NCI-H460 (cell line): ENCODE measurements at regions not wholly inside any gene's neighbourhood (a gene's known extent, or its start where the extent isn't known, plus 50 kb on each side); places are given as distances from the start of the nearest gene placed in this dataset.
"Not testable (repeated sequence)": the region's sequence is repeated elsewhere in the genome, so short reads cannot be mapped to it uniquely, and the experiment has no call there.

Source experiments
- DNase-seq: peaks from one replicate; pipeline ENCODE4 v3.0.0-alpha.2; 2016; ENCODE audit warnings: low read depth; ENCODE audit errors: extremely low read depth

DNA sequence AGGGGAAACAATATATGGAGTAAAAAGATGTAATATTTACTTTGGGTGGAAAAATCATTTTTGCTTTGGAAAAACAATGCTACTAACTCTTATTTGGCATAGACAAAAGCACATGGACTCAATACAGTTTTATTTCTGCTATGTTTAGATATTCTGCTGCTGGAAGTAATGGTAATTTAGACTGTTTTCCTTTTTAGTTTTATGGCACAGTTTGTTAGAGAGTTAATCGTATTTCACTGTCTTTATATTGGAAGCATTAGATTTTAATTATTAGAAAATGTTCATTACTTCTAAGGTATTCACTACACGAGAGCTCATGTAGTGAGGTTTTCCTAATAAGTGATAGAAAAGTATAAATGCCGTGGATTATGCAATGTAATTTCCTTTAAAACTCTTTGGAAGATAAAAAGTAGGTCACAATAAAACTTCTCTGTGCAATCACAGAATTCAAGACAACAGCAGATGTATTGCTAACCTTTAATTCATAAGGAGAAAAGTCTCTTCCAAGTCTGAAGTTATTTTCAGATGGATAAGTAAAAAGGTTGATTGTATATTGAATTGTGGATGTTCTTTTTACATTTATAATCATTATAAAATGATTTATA lies 851.8 kb downstream of the TMTC2 start:
- DNase-seq = no peak

DNA sequence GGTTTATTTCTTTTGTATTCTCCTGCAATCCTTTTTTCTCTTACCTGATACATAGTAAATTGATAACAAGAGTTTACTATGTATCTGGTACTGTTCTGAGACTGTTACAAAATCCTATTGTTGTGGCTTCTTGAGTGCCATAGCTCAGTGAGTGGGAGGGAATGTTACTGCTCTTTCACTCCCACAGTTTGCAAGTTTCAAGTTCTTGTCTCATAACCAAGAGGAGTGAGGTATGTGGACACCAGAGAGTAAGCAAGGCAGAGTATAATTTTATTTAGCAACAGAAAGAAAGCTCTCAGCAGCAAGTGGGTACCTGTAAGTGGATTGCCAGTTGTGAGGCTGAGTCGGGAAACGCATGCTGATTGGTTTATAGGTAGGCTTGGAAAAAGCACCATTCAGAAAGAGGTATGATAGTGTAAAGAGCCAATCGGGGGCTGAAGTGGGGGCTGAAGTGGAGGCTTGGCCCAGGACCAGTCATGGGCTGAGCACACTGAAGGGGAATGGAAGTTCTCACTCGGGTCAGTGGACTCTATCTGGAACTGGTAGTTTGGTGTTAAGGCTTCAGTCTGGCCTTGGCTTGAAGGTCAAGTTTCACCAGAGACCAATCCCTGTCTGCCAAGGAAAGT lies 850.8 kb downstream of the TMTC2 start:
- DNase-seq = no peak

DNA sequence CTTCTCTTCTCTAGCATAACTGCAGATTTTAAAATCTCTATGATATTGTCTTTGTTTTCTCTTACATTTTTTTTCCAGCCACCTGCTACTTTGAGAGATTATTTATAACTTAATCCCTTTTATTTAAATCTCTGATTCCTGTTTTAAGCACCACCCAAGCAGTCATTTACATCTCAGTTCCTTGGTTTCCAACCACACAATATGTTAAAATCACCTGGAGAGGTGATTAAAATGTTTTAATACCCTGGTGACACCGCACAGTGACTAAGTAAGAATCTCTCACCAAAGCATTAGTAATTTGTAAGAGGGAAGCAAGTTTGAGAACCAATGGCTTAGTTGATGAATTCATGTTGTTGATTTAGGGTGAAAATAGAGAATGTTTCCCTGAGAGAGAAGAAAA lies 849.8 kb downstream of the TMTC2 start:
- no peak for DNase-seq

DNA sequence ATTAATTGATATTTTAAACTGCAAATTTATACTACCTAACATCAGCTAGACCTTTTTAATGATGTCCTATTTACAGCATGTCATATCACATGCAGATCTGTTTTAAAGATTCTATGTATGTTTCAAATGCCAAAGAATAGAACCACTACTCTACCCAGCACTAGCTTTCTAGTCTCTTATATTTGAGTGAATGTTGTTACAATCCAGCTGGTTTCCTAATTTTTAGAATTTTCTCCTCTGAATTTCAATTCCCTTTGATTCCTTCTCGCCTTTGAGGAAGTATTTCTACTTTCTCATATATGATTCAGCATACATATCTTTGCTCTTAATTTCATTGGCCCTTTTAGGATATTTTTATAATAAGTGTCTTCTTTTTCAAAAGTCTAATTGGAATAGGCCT lies 841.9 kb downstream of the TMTC2 start:
- DNase-seq = no peak

DNA sequence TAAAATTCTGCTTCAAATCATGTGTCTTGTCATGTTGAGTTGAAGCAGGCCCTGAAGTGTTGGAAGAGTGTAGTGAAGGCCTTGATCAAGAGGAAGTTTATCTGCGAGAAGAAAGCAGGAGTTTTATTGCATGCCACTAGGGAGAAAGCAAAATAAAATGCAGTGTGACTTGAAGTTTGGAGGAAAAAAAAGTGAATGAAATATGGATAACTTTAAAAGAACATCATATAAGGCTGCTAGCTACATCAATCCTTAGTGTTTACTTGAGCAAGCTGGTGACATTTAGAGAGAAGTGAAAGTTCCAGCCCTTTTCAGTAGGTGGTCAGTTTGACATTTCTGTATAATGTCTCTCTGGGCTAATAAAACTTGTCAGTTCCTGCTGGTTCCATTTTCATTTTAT lies 841.1 kb downstream of the TMTC2 start:
- no peak for DNase-seq

DNA sequence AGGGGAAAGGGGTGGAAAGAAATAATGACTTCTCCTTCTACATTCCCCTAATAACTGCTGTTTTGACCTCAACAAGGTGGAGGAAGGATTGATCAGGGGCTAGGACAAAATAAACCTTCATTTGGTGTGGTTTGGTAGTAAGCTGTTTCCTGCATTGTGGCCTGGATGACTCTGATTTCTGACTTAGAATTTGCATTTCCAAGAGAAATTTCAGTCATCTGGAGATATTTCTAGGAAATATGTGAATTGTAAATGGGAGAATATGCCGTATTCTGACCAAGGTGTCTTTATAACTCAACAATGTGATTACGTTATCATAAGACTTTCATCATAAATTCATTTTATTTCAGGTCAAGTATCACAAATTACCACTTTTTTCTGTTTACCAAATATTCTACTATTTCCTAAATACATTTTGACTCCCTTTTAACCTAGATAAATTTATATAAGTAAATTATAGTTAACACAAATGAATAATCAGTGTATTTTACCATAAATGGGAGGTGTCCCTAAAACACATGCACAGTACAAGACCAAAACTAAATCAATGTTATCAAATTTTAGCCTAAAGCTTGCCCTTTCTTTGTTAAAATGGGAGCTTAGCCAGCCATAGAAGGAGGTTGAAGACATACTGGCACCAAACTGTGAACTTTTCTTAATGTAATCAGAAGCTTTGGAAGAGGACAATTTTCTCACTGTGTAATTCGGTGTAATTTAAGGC lies 828.8 kb downstream of the TMTC2 start:
- no peak for DNase-seq

DNA sequence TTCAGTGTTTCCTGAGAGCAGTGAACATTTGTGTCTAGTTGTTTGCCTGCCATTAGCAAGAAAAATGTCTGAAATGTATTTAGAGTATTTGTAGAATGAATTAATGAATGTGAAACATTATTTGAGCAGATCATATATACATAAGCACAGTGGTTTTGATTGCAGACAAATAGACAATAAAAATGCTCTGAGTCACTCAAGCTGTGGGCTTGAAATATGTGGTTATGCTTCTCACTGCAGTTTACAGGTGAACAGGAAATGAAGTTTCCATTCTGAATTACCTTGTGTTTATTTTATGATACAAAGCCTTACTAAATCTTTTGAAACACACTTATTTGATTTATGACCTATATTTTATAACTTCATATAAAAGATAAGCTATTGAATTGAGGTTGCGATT lies 827.7 kb downstream of the TMTC2 start:
- DNase-seq = no peak

DNA sequence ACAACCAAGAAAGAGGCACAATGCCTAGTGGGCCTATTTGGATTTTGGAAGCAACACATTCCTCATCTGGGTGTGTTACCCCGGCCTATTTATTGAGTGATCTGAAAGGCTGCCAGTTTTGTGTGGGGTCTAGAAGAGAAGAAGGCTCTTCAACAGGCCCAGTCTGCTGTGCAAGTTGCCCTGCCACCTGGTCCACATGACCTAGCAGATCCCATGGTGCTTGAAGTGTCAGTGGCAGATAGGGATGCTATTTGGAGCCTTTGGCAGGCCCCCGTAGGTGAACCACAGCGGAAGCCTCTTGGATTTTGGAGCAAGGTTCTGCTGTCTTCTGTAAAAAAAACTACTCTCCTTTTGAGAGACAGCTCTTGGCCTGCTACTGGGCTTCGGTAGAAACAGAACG lies 820.1 kb downstream of the TMTC2 start:
- DNase-seq = no peak

DNA sequence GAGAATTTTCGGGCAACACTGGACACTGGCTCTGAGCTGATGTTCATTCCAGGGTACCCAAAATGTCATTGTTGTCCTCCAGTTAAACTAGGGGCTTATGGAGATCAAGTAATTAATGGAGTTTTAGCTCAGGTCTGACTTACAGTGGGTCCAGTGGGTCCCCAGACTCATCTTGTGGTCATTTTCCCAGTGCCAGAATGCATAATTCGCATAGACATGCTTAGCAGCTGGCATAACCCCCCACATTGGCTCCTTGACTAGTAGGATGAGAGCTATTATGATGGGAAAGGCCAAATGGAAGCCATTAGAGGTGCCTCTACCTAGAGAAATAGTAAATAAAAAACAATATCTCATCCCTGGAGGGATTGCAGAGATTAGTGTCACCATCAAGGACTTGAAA lies 818.9 kb downstream of the TMTC2 start:
- DNase-seq = no peak

DNA sequence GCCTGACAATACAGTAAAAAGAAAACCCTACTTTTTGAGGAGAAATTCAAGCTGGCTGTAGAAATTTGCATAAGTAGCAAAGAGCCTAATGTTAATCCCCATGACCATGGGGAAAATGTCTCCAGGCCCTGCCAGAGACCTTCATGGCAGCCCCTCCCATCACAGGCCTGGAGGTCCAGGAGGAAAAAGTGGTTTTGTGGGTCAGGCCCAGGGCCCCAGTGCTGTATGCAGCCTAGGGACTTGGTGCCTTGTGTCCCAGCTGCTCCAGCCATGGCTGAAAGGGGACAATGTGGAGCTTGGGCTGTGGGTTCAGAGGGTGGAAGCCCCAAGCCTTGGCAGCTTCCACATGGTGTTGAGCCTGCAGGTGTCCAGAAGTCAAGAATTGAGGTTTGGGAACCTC lies 813.2 kb downstream of the TMTC2 start:
- not testable (repeated sequence) for DNase-seq

DNA sequence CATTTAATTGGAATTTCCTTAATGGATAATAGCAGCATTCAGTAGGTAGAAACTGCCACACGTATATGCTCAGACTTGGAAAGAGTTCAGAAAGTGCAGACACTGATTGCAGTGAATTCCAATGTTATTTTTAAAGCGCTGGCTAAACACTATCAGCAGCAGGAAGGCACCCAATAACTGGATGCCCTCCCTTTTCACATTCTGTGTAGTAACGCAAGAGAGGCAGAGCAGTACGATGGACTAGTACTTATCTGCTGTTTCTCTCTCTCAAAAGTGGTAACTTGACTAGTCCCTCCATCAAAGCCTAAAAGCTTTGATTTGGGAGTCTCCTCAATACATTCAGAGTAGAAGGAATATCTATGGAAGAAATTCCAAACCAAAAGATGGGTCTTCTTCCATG lies 791.0 kb downstream of the TMTC2 start:
- DNase-seq = no peak

DNA sequence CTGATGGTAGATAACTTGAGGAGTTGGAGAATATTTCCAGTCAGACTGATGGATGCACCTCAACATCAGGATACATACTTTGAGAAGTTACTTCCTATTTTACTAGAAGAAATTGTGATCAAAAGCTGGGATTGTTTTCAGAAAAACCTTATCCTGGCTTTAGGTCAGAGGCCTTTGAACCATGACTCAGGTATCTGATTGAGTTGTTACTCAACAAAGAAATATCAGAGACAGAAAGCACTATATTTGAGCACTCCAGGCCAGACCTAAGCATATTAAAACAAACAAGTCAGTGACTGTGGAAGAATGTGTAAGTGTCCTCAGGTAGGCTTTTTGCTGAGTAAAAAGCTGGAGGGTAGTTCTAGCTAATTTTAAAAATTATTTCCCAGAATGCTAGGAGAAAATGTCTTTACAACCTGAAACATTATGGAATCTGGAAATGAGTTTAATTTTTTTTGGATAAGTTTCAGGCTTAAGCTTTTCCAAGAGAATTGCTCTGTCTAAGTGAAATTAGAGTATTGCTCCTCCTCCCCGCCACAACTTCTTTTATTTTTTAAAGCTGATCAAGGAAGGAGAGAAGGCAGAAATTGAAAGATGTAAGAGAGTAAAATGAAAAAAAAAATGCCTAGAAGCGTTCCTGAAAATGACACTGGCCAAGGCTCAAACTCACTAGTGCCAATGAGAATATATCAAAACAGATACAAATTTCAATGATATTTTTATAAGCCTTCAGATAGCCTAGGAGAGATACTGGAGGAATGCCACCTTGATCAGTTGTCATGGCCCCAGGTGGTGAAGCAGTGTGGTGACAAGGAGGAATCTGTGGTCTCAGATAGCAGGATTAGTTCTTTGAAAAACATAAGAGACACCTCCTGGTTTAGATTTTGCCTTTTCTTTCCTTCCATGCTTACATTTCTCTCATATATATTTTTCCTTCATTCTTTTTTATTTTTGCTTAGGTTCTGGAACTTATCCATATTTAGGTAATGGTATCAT lies 790.3 kb downstream of the TMTC2 start:
- no peak for DNase-seq

DNA sequence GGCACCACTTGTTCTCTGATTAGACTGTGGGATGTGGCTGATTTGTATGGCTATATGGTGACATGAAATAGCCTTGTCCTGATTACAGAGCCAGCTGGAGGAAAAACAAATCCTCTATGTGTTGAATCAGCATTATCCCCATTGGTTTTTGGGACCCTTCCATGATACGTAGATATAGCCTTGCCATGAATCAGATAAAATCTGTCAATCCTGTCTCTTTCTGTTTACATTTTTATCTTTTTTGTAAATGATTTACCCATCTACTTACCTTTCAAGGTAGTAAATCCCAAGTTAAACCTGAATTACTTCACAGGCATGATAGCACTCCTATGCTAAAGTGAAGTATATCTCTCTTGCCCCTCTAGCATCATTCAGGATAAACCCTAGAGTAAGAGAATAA lies 789.3 kb downstream of the TMTC2 start:
- no peak for DNase-seq

DNA sequence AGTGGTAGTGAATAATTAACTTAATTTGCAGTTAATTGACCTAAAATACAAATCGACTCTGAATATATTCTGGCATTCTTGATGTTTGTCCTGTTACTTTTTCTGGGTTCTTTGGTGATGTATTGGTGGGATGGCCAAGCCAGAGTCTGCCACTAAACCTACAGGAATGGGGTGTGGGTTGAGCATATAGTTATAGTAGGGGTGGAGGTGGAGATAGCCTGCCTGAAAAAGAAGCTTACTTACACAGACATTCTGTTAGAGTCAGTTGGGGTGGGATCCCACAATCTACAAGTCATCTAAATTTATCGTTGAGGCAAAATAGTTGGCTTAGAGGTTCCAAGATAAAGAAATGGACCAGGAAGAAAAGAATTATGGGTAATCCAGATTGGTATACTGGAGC lies 787.7 kb downstream of the TMTC2 start:
- no peak for DNase-seq

DNA sequence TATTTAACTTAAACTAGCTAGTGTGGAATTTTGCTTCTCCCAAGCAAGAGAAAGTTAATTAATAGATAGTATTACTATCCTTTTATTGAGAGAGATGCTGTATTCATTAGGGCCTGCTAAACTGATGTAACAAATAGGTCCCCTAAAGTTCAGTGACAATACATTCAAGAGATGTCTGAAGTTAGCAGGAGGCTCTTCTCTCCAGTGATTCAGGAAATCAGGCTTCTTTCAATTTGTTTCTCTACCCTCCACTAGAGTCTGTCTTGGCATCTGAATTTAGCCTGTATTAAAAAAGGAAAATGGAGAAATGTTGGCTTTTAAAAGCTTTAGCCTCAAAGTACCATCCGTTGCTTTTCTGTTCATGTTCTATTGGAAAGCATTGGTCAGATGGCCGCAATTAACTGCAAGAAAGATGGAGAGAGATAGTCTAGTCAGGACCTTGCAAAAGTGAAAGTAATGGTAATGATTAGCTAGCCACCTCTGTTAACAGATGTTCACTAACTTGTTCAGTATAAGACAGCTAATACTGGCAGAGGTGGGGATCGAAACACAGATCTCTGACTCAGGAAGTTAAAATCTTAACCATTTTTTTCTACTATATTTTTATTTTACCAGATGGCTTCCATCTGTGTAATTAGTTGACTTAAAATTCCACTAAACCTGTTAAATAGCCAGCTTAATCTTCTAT lies 786.8 kb downstream of the TMTC2 start:
- no peak for DNase-seq

DNA sequence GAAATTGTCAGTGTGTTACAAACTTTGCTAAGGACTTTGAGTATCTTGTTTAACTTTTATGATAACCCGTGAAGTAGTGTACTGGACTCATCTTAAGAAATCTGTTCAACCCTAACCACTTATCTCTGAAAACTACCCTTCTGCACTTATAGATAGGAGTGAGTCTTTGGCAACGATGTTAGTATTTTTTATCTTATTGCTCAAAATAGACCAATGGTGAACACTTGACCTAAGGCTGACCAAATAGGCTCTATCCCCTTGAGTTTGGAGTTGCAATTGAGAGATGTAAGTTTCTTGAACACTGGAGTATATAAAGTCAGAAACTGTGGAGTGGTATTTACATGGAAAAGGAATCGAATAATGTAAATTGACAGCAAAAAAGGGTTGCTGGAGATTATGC lies 786.1 kb downstream of the TMTC2 start:
- no peak for DNase-seq

DNA sequence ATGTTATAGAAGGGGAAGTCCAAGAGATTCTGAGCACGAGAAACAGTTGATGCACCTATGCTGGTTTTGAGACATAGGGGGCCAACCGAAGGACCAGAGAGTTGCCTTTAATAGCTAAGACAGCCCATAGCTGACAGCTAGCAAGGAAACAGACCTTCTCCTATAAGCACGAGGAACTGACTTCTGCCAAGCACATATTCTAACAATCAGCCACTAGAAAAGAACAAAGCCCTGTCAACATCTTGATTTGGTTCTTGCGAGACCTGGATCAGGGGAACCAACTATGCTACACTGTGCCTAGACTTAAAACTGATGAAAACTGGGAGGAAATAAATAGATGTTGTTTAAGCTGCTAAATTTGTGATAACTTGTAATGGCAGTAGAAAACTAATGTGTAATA lies 785.6 kb downstream of the TMTC2 start:
- no peak for DNase-seq

DNA sequence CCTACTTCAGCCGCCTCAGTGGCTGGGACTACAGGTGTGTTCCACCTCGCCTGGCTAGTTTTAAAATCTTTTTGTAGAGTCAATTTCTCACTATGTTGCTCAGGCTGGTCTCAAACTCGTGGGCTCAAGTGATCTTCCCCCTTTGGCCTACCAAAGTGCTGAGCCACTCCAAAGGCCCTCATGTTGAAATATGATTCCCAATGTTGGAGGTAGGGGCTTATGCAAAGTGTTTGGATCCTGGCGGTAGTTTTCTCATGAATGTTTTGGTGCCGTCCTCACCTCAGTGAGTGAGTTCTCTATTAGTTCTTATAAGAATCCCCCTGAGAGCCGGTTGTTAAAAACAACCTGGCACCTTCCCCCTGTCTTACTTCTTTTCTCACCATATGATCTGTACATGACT lies 784.6 kb downstream of the TMTC2 start:
- DNase-seq = no peak

DNA sequence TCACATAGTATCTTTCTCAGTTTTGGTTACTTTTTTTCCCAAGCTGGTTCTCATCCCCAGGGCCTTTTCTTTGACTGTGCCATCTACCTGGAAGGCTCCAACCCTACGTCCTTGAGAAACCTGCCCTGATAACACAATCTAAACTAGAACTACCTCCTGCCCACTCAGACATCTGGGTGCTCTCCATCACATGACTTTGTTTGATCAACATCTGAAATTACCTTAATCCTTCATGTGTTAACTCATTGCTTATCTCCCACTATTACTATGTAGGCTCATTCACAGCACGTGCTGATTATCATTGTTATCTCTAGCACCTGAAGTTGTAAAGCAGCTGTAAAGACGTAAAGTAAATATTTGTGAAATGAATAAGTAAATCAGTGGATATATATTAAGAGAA lies 784.0 kb downstream of the TMTC2 start:
- DNase-seq = no peak
